Fibroblast of upper back skin (primary cell): ENCODE measurements at regions not wholly inside any gene's neighbourhood (a gene's known extent, or its start where the extent isn't known, plus 50 kb on each side); places are given as distances from the start of the nearest gene placed in this dataset.

ENCODE experiments used
- DNase-seq: peaks from one replicate; pipeline ENCODE4 v3.0.0-alpha.2; 2013

DNA sequence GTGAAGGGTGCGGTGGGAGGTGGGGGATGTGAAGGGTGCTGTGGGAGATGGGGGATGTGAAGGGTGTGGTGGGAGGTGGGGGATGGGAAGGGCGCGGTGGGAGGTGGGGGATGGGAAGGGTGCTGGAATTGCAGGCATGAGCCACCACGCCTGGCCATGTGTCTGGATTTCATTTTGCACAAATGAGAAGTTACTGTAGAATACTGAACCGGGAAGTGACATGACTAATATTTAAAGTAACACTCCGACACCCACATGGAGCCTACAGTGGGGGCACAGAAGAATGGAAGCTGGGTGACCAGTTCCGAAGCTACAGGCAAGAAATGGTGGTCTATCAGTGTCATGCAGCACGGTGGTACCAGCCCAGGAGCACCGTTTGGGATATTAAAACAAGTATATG is 69.9 kb upstream of the SPTLC1 start:
- no peak for DNase-seq

DNA sequence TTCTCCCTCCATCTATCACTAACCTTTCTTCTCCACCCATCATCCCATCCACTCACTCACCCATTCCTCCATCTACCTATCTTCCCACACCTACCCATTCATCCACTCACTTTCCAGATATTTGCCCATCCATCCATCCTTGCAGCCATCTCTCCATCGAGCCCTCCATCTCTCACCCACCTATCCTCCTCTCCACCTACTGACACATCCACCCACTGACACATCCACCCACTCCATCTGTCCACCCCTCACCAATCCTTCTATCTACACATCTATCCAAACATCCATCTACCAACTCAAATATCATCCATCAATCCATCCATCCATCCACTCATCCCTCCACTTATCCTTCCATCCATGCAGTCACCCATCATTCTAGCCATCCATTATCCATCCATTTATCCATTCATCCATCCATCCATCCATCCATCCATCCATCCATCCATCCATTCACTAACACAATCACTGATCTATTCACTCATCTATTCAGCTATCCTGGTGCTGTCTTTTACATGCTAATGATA is 68.9 kb upstream of the SPTLC1 start:
- DNase-seq, result no peak

DNA sequence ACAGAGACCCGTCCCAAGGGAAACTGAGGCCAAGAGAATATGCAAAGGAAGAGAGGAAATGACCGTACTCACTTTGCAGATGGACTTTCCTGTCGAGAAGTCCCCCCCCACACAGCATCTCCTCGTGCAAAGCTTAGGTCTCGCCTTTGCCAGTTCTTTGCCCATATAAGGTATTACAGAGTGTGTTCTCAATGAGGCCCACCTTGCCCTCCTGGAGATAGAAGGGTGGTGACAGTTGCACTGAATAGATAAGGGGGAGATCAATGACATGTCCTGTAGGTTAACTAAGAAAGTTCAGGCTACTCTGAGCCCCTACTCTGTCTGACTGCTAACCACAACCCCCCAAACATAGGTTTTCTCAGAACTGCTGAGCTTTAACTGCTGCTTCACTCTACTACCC is 68.2 kb upstream of the SPTLC1 start:
- DNase-seq, result no peak

DNA sequence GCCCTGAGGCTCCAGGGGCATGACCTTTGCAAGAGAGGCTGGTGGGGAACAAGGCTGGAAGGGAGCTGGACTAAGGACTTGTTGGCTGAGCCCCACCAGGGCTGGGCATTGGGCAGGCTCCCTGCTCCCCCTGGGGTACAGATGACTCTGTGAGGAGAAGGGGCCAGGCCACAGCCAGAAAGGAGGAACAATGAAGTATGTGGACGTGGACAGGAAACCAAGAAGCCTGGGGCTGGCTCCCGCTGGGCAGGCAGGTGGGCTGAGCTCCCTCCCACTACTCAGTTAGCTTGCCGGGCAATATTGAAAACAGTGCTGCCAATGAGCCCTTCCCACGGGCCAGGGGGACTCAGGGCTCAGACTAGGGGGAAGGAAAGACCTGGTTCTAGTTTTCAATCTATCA is 66.1 kb upstream of the SPTLC1 start:
- DNase-seq, result no peak

DNA sequence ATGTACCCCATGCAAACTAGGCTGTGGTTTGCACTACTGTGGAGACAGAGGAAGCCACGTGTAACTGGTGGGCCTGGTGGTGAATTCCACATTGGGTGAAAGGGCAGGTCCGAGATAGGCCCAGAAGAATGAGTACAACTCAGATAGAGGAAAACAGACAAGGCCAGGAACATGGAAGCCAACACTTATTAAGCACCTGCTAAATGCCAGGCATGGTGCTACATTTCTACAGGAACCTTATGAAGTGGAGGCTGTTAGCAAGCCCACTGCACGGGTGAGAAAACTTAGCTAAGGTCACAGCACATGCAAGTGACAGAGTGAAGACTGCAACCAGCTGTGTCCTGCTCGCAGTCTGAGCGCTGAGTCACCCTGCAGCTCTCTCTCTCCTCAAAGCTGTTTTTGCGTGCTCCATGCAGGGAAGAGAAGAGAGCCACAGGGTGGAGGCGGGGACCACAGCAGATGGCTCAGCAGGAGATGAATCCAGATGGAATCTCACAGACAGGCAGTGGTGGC is 65.5 kb upstream of the SPTLC1 start:
- peak; percentile 83 for DNase-seq

DNA sequence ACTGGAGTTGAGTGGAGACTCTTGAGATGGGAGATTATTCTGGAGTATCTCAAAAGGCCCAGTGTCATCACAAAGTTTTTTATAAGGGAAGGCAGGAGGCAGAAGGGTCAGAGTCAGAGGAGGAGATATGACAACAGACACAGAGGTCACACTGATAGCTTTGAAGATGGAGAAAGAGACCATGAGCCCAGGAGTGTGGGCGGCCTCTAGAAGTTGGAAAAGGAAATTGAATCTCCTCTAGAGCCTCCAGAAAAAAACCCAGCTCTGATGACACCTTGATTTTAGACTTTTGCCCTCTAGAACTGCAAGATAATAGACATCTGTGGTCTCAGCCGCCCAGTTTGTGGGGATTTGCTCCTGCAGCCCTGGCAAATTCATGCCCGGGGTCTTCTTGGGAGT is 64.8 kb upstream of the SPTLC1 start:
- DNase-seq, result no peak

DNA sequence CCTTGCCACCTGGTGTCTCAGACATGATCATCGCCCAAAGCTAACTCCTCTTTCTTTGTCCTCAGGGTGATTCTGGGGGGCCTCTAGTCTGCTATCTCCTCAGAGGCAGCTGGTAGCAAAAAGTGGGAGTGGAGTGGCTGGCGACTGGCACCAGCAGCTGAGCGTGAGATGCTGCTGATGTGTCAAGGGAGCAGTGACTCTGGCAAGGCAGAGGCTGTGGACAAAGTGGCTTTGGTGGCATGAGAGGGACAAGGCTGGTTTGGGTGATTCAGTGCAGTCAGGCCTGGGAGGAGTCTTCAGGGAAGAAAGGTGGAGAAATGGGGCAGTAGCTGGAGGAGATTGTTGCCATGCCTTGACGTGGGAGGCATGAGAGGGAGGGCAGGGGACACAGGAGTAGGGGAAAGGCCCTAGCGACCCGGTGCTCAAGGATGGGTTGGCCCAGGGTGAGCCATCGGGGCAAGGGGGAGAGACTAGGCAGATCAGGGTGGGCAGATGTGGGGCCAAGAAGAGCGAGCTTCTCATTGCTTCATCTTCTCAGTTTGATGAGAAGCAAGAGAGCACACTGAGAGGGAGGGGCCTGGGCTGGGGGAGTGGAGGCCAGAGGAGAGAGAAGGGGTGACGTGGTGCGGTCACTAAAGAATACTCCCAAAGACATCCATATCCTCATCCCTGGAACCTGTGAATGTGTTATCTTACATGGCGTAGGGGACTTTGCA is 64.2 kb upstream of the SPTLC1 start:
- no peak for DNase-seq

DNA sequence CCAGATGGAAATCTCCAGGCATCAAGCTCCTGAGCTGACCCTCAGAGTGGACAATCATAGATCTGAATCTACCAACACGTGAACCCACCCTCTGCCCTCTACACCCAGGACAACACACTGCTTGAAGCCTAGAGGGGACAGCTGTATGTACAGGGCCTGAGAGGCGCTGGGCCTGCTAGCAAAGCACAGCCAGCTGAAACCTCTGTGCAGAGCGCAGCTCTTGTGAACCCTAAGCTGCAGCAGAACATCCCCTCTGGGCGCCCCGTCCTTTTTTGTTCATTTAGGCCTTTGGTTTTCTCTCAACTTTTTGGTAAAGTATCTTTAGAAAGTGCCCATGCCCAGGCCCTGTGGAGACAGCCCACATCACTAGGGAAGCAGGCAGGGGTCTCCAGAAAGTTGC is 62.4 kb upstream of the SPTLC1 start:
- DNase-seq, result no peak

DNA sequence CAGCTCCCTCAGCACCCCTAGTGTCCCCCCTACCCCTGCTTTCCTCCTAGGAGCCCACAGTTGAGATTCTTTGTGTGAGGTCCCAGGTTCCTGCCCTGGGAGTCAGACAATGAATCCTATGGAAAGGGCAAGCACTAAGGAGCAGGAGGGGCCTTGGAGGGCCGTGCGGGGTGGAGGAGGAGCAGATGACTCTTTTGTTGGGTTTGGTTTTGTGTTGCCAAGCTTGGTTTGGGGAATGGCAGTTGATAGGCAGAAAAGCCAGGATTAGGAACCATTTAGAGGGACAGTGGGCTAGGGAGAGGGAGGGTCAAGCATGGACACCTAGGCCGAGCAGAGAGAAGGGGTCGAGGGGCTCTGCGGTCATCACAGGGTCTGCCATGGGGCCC is 61.6 kb upstream of the SPTLC1 start:
- DNase-seq, result no peak

DNA sequence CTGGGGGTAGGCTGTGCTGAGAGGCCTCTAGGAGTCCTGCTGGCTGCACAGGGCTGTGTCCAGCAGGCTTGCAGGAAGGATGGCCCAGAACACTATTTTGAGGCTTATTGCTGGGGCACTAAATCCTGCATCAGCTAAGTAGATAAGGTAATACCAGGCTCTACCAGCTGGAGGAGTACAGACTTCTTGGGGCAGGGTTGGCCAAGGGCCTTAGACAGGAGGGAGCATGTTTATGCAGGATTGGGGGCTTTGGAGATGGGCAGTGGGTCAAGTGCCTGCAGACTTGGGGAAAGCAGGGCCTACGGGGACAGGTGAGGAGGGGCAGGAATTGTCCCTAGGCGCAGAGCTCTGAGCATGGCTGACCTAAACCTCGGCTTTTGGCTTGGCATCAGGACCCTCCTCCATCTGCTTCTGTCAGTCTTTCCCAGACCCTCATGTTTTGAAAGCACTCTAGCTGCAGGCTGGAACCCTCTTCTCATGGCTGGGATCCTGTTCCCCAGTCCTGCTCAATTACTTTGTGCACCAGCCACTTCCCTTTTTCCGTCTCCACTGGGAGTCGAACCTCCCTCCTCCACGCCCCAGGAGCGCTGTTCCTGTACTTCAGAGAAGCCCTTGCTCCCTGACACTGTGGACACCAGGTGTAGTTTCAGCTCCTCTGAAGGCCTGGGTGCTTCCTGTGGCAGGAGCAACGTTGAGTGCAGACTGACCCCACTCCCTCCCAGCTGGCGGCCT is 61.0 kb upstream of the SPTLC1 start:
- no peak for DNase-seq

DNA sequence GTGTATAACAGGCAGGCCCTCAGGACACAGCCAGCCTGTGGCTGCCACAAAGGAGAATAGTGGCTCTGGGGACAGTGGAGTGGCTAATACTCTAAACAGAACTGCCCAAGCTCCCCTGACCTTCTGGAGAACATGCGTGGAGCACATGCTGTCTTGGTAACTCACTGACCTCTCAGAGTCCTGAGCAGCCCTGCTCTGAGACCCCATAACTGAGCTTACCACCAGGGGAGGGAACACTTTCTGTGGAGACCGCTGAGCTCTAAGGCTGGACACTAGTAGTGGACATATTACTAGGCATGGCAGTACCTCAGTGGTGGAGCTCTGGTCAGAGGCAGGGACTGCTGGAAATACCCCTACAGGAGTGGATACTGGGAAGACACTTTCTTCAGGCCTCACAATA is 60.2 kb upstream of the SPTLC1 start:
- DNase-seq, result no peak

DNA sequence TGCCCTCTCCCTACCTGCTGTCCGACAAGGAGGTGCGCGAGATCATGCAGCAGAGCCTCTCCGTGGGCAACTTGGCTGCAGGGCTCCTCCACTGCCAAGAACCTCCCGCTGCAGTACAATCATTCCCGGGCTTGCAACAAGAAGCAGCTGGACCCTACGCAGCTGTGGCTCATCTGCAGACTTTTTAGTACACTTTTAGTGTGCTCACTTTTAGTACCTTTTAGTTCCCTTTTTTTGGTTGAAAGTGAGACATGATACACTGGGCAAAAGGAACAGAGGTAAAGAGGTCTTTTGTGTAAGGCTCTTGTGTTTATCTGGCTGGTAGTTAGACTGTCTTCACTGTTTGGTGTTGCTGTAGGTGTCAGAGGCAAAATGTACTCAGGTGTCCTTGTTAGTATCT is 58.1 kb upstream of the SPTLC1 start:
- DNase-seq, result no peak

DNA sequence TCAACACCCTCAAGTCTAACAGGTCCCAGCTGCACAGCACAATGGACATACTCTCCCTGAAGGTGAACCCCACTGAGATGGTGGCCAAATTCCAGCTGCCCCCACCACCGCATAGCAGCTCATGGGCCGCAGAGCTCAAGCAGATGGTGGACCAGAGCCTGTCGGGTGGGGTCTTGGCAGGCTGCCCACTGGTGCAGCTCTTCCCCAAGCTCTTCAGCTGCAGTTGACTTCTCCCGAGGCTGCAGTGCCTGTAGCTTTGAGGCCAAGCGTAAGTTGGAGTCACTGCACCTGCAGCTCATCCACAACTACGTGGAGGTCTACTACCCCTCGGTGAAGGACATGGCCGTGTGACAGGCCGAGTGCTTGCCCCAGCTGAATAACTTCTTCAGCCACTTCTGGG is 56.6 kb upstream of the SPTLC1 start:
- DNase-seq, result no peak

DNA sequence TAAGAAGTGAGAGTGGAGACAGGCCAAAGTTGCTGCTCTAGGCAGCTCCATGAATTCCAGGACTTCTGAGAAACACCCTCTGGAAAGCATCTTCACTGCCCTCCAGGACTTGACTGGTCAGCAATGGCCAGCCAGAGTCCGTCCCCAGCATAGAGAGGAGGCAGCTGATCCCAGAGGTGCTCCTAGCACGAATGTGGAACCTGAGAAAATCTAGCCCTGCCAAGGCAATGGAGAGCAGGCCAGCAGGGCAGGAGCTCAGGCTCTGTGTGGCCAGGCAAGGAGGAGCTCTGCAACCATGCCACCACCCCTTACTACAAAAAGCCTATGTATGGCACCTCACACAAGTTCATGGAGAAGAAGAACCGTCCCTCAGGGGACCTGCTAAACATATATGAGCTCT is 56.1 kb upstream of the SPTLC1 start:
- no peak for DNase-seq

DNA sequence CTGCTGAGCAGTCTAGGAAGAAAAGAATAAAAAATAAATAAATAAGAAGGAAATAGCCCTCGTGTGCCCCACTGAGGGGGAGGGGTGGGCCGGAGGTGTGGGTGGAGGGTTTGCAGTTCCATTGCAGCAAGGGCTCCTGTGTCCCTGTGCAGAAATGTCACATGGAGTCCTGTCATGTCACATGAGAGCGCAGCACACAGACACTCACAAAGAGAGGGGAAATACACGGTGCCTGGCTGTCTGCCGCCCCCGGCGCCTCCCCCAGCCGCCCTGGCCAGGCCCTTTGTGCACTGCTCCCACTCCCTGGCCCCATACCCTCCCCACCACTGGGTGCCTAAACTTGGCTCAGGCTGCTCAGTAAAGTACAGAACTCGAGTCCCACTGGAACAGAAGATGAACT is 55.6 kb upstream of the SPTLC1 start:
- no peak for DNase-seq

DNA sequence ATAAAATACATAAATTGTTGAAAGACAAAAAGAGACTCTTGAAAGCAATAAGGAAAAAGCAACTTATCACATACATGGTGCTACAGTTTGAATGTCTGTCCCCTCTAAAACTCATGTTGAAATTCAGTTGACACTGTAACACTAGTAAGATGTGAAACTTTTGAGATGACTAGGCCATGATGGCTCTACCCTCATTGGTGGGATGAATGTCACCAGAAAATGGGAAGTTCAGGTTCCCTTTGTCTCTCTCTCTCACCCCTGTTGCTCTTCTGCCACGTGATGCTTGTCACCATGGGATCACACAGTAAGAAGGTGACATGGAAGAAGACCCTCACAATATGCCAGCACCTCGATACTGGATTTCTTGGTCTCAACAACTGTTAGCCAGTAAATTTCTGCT is 50.3 kb upstream of the SPTLC1 start:
- no peak for DNase-seq
